HL-60 (cell line): ENCODE measurements at regions not wholly inside any gene's neighbourhood (a gene's known extent, or its start where the extent isn't known, plus 50 kb on each side); places are given as distances from the start of the nearest gene placed in this dataset.

Experiments used
- CTCF ChIP-seq: IDR thresholded peaks from one replicate; pipeline ENCODE4 v1.5.1; 2011; ENCODE audit warnings: low read length, control low read depth, inconsistent platforms; ENCODE audit not compliant: insufficient read depth
- POLR2AphosphoS5 ChIP-seq: IDR thresholded peaks from 2 replicates; pipeline ENCODE4 v1.6.1; 2012; ENCODE audit warnings: low read depth

GRCh38 chr7:104961821-104962220, 52.2 kb upstream of the KMT2E start:
- TF ChIP-seq POLR2AphosphoS5 (no peak), CTCF (no peak)
